HepG2 (cell line): ENCODE measurements at regions not wholly inside any gene's neighbourhood (a gene's known extent, or its start where the extent isn't known, plus 50 kb on each side); places are given as distances from the start of the nearest gene placed in this dataset.

Source experiments
- ATAC-seq: fragments of 200-7000 bp; cut with Tn5 transposase; 3 replicates; pipeline ENCODE4 v1.9.1; 2020; ENCODE audit warnings: mild to moderate bottlenecking, moderate library complexity
- BruUV-seq: library from RNA; stranded (reverse); fragments of 400-500 nt; replicated peaks from 2 replicates; lab custom pipeline; 2021; lab: Mats Ljungman, UMichigan
- CTCF ChIA-PET: fragments of 300-600 bp; formaldehyde crosslinking; extraction: SDS; loops from one replicate; lab custom pipeline; 2021; ENCODE audit warnings: low total read pairs, inconsistent platforms, low intra/inter-chr PET ratio; lab: Yijun Ruan, JAX
- POLR2A ChIA-PET: fragments of 350-600 bp; sonication (Branson Sonifier 250); formaldehyde crosslinking; loops from one replicate; lab custom pipeline; 2020; ENCODE audit warnings: antibody characterized with exemption, inconsistent platforms; lab: Yijun Ruan, JAX
- DNase-seq: peaks from one replicate; pipeline ENCODE4 v3.0.0-alpha.2; 2015; ENCODE audit warnings: low spot score
- FAIRE-seq: peaks from 3 replicates; lab custom pipeline; 2011; peaks lifted over from hg19 to GRCh38; lab: Jason Lieb, UNC
- H2AFZ ChIP-seq: one replicate; pipeline ENCODE4 v1.6.1; 2011; ENCODE audit warnings: low read length, inconsistent platforms
- H3K27ac ChIP-seq: fragments of 300-600 bp; 3 replicates; pipeline ENCODE4 v1.8.0; 2011; ENCODE audit warnings: mixed run types, mild to moderate bottlenecking, mixed read lengths, low read length, inconsistent platforms; ENCODE audit not compliant: insufficient read depth; ENCODE audit errors: extremely low read length
- H3K27me3 ChIP-seq, 2 experiments: fragments of 200-600 bp in 1 of 2; 2 replicates in 1 of 2; 3 replicates in 1 of 2; pipeline versions ENCODE4 v1.6.0 to v1.8.0; 2011; ENCODE audit warnings: low read length in 2 of 2, mild to moderate bottlenecking in 2 of 2, moderate library complexity in 2 of 2, inconsistent platforms in 1 of 2; ENCODE audit not compliant: insufficient read depth in 2 of 2, control insufficient read depth in 1 of 2
- H3K36me3 ChIP-seq, 2 experiments: fragments of 200-600 bp in 1 of 2; replicated peaks in 1 of 2; 2 replicates in 1 of 2; 3 replicates in 1 of 2; pipeline versions ENCODE4 v1.5.1 to v1.8.0; 2011; ENCODE audit warnings: low read length in 2 of 2, inconsistent platforms in 1 of 2; ENCODE audit not compliant: insufficient read depth in 2 of 2, control insufficient read depth in 1 of 2
- H3K4me1 ChIP-seq: 2 replicates; pipeline ENCODE4 v1.5.1; 2012; ENCODE audit warnings: low read length, inconsistent platforms; ENCODE audit not compliant: insufficient read depth
- H3K4me2 ChIP-seq: 2 replicates; pipeline ENCODE4 v1.6.0; 2011; ENCODE audit warnings: low read depth, low read length, inconsistent platforms
- H3K4me3 ChIP-seq, 3 experiments: fragments of 200-600 bp in 1 of 3; sonication (generic), shearing (Covaris generic) in 1 of 3; replicated peaks in 1 of 3; 2 replicates each; pipeline ENCODE4 v1.5.1; 2011 to 2016; ENCODE audit warnings: low read length in 3 of 3, inconsistent platforms in 2 of 3, low read depth in 2 of 3, mild to moderate bottlenecking in 2 of 3, control low read depth in 1 of 3, mixed read lengths in 1 of 3; ENCODE audit not compliant: insufficient read depth in 1 of 3
- H3K79me2 ChIP-seq: one replicate; pipeline ENCODE4 v1.6.1; 2011; ENCODE audit warnings: low read length, inconsistent platforms; ENCODE audit not compliant: insufficient read depth
- H3K9ac ChIP-seq: 2 replicates; pipeline ENCODE4 v1.6.0; 2011; ENCODE audit warnings: mild to moderate bottlenecking, low read depth, low read length, inconsistent platforms; ENCODE audit not compliant: insufficient read depth
- H3K9me3 ChIP-seq: 2 replicates; pipeline ENCODE4 v1.5.1; 2012; ENCODE audit warnings: mild to moderate bottlenecking, low read length
- H4K20me1 ChIP-seq: 2 replicates; pipeline ENCODE4 v1.6.0; 2011; ENCODE audit warnings: inconsistent platforms, mild to moderate bottlenecking, low read length, moderate library complexity; ENCODE audit not compliant: insufficient read depth
- NFATC3 ChIP-seq: sonication (generic); formaldehyde crosslinking; IDR thresholded peaks from 2 replicates; pipeline ENCODE4 v1.5.1; 2020; ENCODE audit warnings: mild to moderate bottlenecking, missing genetic modification reagents
- RBFOX2 ChIP-seq: fragments of 200-400 bp; formaldehyde crosslinking; IDR thresholded peaks from 2 replicates; pipeline ENCODE4 v1.6.1; 2017; ENCODE audit warnings: low read depth, mild to moderate bottlenecking, low read length
- RFX1 ChIP-seq: fragments of 450-650 bp; IDR thresholded peaks from 2 replicates; pipeline ENCODE4 v1.6.1; 2017
- ZNF362 ChIP-seq: sonication (generic); formaldehyde crosslinking; IDR thresholded peaks from 2 replicates; pipeline ENCODE4 v1.4.0; 2020; ENCODE audit warnings: missing genetic modification reagents, mild to moderate bottlenecking, borderline replicate concordance
- WGBS: methylation state at CpG from one replicate; pipeline ENCODE4 v1.1.6; 2017; ENCODE audit warnings: low lambda C conversion rate; 5-methylcytosine and 5-hydroxymethylcytosine counted together
- in situ Hi-C: cut with HindIII; loops from 2 replicates; pipeline ENCODE4 v1.10.0; 2017; ENCODE audit warnings: low pct_unique_long_range_greater_than_20kb; ENCODE audit not compliant: extremely low pct_ligation_motif_present
- intact Hi-C: fragments of 100-400 bp; cut with micrococcal nuclease; formaldehyde crosslinking; loops from one replicate; pipeline ENCODE4 v1.10.0; 2022; ENCODE audit not compliant: unreplicated experiment
- TF ChIP-seq, protein P1 (sequence below): sonication (generic); formaldehyde crosslinking; IDR thresholded peaks from 2 replicates; pipeline ENCODE4 v1.8.1; 2022; ENCODE audit warnings: low read depth, mild to moderate bottlenecking, missing genetic modification reagents

- in situ Hi-C loops: no loop called here
- FAIRE-seq: no peak
- 1% methylated on average over 2 of the region's 2 CpGs for WGBS
These were observed 653.1 kb downstream of the XPNPEP1 start for GRCh38 chr10:109270173-109270572.

More at GRCh38 chr10:109270173-109270572, 653.1 kb downstream of the XPNPEP1 start:
- TF ChIP-seq, protein P1, sequence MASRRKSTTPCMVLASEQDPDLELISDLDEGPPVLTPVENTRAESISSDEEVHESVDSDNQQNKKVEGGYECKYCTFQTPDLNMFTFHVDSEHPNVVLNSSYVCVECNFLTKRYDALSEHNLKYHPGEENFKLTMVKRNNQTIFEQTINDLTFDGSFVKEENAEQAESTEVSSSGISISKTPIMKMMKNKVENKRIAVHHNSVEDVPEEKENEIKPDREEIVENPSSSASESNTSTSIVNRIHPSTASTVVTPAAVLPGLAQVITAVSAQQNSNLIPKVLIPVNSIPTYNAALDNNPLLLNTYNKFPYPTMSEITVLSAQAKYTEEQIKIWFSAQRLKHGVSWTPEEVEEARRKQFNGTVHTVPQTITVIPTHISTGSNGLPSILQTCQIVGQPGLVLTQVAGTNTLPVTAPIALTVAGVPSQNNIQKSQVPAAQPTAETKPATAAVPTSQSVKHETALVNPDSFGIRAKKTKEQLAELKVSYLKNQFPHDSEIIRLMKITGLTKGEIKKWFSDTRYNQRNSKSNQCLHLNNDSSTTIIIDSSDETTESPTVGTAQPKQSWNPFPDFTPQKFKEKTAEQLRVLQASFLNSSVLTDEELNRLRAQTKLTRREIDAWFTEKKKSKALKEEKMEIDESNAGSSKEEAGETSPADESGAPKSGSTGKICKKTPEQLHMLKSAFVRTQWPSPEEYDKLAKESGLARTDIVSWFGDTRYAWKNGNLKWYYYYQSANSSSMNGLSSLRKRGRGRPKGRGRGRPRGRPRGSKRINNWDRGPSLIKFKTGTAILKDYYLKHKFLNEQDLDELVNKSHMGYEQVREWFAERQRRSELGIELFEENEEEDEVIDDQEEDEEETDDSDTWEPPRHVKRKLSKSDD (CRISPR knock-in tag): no peak
- TF ChIP-seq RBFOX2: no peak
- no peak for TF ChIP-seq RFX1
- TF ChIP-seq ZNF362 (CRISPR knock-in tag): no peak
- TF ChIP-seq NFATC3 (CRISPR knock-in tag): no peak
- no peaks in the 10 kb centered on the region for H3K4me1 ChIP-seq
- no peak overlapping the region for H3K27ac ChIP-seq
- DNase-seq: no peak
- ChIA-PET CTCF (no interaction called here), POLR2A (no interaction called here)
- peaks cover 35% of the 10 kb centered on the region for H3K9me3 ChIP-seq
- no peak overlapping the region for H2AFZ ChIP-seq
- no peak overlapping the region for H3K4me2 ChIP-seq
- H3K36me3 ChIP-seq: no peaks in the 10 kb centered on the region
- no peak overlapping the region for H3K4me3 ChIP-seq
- BruUV-seq: no TSS peak
- no peaks in the 10 kb centered on the region for H4K20me1 ChIP-seq
- no peaks in the 10 kb centered on the region for H3K79me2 ChIP-seq
- no peak overlapping the region for H3K9ac ChIP-seq
- intact Hi-C loops: no loop called here
- H3K27me3 ChIP-seq: no peaks in the 10 kb centered on the region
- no peak for ATAC-seq
